ENCODE measurements at regions not wholly inside any gene's neighbourhood (a gene's known extent, or its start where the extent isn't known, plus 50 kb on each side); places are given as distances from the start of the nearest gene placed in this dataset.
"Not testable (repeated sequence)": the region's sequence is repeated elsewhere in the genome, so short reads cannot be mapped to it uniquely, and the experiment has no call there.

DNA sequence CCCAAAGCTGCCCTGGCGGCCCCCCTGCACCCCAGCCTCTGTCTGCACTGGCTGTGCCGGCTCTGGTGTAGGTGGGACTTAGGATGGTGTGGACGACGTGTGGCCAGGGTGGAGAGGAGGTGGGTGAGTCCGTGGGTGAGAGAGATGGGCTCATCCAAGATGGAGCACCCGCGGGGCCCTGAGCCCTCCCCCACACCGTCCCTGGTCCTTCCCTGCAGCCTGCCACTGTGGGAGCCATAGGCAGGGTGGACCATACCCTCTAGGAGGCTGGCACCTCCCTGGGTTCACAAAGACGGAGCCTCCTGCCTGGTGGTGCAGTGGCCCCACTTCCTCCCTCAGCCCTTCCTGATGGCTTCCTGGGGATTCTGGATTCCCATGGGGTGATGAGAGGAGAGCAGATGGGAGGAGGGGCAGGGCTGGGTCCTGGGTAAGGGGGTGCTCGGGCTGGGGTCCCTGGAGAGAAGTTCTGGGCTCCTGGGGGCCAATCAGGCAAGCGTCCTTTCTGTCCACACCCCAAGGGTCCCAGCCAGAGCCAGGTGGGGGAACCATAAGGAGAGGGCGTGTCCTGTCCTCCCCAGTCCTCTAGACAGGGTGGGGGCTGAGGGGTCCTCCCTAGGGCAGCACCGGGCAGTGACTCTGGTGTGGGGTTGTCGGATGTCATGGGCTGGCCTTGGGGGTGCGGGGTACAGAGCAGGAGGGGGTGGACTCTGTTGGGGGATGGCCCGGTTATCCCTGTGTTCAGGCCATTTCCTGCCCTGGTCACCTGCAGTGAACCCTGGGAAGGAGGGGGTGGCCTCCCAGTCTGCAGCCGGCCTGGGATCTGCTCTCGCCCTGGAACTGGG lies 384.8 kb downstream of the TMEM121 start:
- ATAC-seq (ENCODE audit: insufficient number of reproducible peaks, low FRiP score, low read depth) (no peak), DNase-seq (ENCODE audit: low spot score) (no peak)
- Histone ChIP-seq H3K9me3 (no peaks in the 10 kb centered on the region), H3K27ac (no peak overlapping the region), H3K36me3 (no peaks in the 10 kb centered on the region), H3K4me3 (no peak overlapping the region), H3K27me3 (replicated peaks; ENCODE audit: insufficient read depth) (no peaks in the 10 kb centered on the region), H3K4me1 (ENCODE audit: control insufficient read depth in 1 of 2, low read depth in 2 of 2) (no peaks in the 10 kb centered on the region)
- TF ChIP-seq, protein P1, sequence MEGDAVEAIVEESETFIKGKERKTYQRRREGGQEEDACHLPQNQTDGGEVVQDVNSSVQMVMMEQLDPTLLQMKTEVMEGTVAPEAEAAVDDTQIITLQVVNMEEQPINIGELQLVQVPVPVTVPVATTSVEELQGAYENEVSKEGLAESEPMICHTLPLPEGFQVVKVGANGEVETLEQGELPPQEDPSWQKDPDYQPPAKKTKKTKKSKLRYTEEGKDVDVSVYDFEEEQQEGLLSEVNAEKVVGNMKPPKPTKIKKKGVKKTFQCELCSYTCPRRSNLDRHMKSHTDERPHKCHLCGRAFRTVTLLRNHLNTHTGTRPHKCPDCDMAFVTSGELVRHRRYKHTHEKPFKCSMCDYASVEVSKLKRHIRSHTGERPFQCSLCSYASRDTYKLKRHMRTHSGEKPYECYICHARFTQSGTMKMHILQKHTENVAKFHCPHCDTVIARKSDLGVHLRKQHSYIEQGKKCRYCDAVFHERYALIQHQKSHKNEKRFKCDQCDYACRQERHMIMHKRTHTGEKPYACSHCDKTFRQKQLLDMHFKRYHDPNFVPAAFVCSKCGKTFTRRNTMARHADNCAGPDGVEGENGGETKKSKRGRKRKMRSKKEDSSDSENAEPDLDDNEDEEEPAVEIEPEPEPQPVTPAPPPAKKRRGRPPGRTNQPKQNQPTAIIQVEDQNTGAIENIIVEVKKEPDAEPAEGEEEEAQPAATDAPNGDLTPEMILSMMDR (IDR thresholded peaks at IDR 0.05): no peak

DNA sequence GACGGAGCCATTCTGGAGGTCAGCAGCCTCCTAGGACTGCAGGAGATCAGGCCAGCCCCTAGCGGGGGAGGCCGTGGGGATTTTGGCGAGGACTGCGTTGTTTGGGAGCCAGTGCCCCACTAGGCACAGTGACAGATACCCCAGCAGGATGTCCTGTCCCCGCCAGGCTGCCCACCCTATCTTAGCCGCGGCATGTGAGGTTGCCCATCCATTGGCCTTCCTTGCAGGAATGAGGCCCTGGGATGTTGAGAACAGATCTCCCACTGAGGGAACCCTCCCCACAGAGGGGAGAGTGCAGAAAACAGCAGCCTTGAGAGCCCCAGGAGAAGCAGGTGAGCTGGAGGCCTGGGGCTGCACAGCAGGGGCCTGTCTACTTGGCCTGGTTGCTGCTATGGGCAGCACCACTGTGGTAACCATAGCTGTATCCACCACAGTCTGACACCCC lies 385.5 kb downstream of the TMEM121 start:
- not testable (repeated sequence) for H3K27me3 ChIP-seq (replicated peaks; ENCODE audit: insufficient read depth); ATAC-seq (ENCODE audit: insufficient number of reproducible peaks, low FRiP score, low read depth); H3K9me3 ChIP-seq; H3K27ac ChIP-seq; H3K4me3 ChIP-seq; H3K4me1 ChIP-seq (ENCODE audit: control insufficient read depth in 1 of 2, low read depth in 2 of 2); DNase-seq (ENCODE audit: low spot score); H3K36me3 ChIP-seq

DNA sequence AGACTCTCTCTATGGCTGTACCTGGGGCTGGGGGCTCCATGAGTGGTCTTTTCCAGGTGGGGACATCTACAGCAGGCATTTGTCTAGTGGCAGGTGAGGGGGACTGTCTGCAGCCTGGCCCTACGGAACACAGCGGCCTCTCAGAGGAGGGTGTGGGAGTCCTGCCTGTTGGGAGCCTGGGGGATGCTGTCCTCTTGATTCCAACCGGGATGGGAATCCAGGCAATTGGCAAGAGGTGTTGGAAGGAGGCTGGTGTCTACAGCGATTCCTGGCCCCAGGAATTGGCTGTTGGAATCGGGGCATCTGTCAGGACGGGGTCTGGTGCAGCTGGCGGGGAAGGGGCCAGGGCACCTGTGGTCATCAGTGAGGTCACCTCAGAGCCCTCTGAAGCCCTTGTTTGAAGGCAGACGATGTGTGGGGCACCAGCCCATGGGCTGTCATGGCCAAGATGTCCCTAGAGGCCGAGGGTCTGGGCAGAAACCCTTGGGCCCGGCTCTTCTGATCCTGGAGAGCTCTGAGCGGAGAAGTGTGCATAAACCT lies 386.3 kb downstream of the TMEM121 start:
- ATAC-seq (ENCODE audit: insufficient number of reproducible peaks, low FRiP score, low read depth) (no peak), DNase-seq (ENCODE audit: low spot score) (no peak)
- Histone ChIP-seq H3K36me3 (no peaks in the 10 kb centered on the region), H3K27ac (no peak overlapping the region), H3K27me3 (replicated peaks; ENCODE audit: insufficient read depth) (no peaks in the 10 kb centered on the region), H3K9me3 (no peaks in the 10 kb centered on the region), H3K4me3 (no peak overlapping the region), H3K4me1 (ENCODE audit: control insufficient read depth in 1 of 2, low read depth in 2 of 2) (no peaks in the 10 kb centered on the region)
- TF ChIP-seq, protein P1 (IDR thresholded peaks at IDR 0.05): no peak

DNA sequence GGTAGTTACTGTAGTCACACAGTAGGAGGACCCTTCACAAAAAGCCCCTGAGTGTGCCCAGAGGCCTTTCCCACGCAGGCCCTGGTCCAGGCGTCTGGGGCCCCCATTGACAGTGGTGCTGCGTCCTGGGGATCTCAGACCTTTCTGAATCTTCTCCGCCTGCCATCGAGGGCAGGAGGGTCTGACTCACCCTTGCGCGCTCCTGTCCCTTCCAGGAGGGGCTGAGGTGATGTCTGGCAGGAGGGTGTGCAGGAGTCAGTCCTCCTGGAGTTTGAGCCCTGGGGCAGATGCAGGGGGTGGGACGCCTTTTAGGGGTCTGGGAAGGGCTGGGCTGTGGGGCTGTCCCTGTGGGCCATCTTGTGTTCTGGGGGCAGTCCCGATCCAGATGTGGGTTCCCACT lies 386.8 kb downstream of the TMEM121 start:
- DNase-seq (ENCODE audit: low spot score) (no peak), ATAC-seq (ENCODE audit: insufficient number of reproducible peaks, low FRiP score, low read depth) (no peak)
- TF ChIP-seq, protein P1 (IDR thresholded peaks at IDR 0.05): no peak
- no peaks in the 10 kb centered on the region for H3K36me3 ChIP-seq
- no peaks in the 10 kb centered on the region for H3K9me3 ChIP-seq
- no peak overlapping the region for H3K27ac ChIP-seq
- H3K27me3 ChIP-seq (replicated peaks; ENCODE audit: insufficient read depth): no peaks in the 10 kb centered on the region
- H3K4me1 ChIP-seq (ENCODE audit: control insufficient read depth in 1 of 2, low read depth in 2 of 2): no peaks in the 10 kb centered on the region
- H3K4me3 ChIP-seq: no peak overlapping the region

DNA sequence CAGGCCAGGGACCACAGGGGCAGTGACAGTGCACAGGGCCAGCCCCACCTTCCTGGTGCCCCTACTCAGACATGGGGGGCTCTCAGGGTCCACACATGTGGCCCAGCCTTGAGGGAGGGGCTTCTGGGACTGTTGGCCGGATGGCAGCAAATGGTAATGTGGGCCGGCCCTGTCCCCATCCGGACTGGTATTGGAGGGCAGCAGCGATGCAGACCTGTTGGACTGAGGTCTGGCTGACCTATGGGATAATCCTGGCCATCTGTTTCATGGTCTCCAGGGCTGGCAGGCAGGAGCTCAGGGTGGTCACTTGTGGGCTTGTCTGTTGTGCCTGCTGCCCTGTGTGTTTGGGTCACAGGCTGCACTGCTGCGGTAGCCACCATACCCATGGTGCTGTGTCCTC lies 387.5 kb downstream of the TMEM121 start:
- H3K27me3 ChIP-seq (replicated peaks; ENCODE audit: insufficient read depth): no peaks in the 10 kb centered on the region
- H3K9me3 ChIP-seq: no peaks in the 10 kb centered on the region
- TF ChIP-seq, protein P1 (IDR thresholded peaks at IDR 0.05): no peak
- no peaks in the 10 kb centered on the region for H3K4me1 ChIP-seq (ENCODE audit: control insufficient read depth in 1 of 2, low read depth in 2 of 2)
- no peak overlapping the region for H3K4me3 ChIP-seq
- no peak overlapping the region for H3K27ac ChIP-seq
- H3K36me3 ChIP-seq: no peaks in the 10 kb centered on the region
- DNase-seq (ENCODE audit: low spot score) (no peak), ATAC-seq (ENCODE audit: insufficient number of reproducible peaks, low FRiP score, low read depth) (no peak)

DNA sequence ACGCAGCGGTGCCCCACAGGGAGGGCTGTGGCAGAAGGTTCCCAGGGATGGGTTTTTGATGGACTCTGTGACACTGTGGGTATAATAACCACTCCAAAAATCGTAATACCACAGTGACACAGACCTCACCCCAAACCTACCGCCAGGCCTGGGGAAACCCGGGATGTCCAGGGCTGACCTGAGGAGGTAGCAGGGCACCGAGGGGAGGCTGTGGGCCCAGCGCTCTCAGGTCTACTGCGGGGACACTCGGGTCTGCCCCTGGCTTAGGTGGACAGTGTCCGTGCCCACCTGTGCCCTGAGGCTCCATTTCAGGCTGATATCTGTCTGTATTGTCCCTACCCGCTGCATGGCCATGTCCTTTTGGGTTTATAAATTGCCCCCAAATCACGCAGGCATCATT lies 387.9 kb downstream of the TMEM121 start:
- not testable (repeated sequence) for H3K9me3 ChIP-seq; DNase-seq (ENCODE audit: low spot score)

More for the DNA sequence above, 387.9 kb downstream of the TMEM121 start:
- not testable (repeated sequence) for ATAC-seq (ENCODE audit: insufficient number of reproducible peaks, low FRiP score, low read depth); H3K4me1 ChIP-seq (ENCODE audit: control insufficient read depth in 1 of 2, low read depth in 2 of 2); H3K36me3 ChIP-seq; H3K27me3 ChIP-seq (replicated peaks; ENCODE audit: insufficient read depth); H3K4me3 ChIP-seq; H3K27ac ChIP-seq
